ENCODE measurements at regions not wholly inside any gene's neighbourhood (a gene's known extent, or its start where the extent isn't known, plus 50 kb on each side); places are given as distances from the start of the nearest gene placed in this dataset.
"Not testable (repeated sequence)": the region's sequence is repeated elsewhere in the genome, so short reads cannot be mapped to it uniquely, and the experiment has no call there.

DNA sequence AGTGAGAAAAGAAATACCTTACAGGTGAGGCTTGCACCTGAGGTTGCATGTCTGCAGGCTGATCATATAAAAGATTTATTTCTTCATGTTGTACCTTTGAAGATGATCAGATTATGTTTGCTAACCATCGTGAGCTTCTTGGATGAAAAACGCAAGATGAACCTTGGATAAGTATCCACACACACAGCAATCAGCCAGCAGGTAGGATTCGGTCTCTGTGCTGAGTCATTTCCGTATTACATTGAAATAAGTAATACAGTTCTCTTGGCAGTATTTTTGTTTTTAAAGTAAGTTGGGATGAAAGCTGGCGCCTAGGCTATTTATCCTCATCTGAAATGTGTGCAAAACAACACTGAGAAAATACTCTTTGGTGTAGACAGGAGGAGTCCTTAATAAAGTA is 109.0 kb upstream of the PRKCQ start:
- H3K4me2 ChIP-seq (ENCODE audit: insufficient read depth, low read length): no peak overlapping the region
- no peaks in the 10 kb centered on the region for H3K27me3 ChIP-seq (ENCODE audit: insufficient read depth, low read length)
- H2AFZ ChIP-seq (ENCODE audit: low read length): no peak overlapping the region
- no peak for DNase-seq (ENCODE audit: insufficient read length, low spot score, missing footprints)
- H3K36me3 ChIP-seq (ENCODE audit: insufficient read depth, low read length): no peaks in the 10 kb centered on the region
- no peaks in the 10 kb centered on the region for H3K9me3 ChIP-seq (ENCODE audit: low read depth, low read length)
- TF ChIP-seq CTCF (IDR thresholded peaks at IDR 0.05; ENCODE audit: extremely low read depth, low read depth, low read length): no peak
- H3K4me1 ChIP-seq (ENCODE audit: insufficient read depth, low read length): no peaks in the 10 kb centered on the region
- H3K79me2 ChIP-seq (ENCODE audit: insufficient read depth, low read length): no peaks in the 10 kb centered on the region
- H3K4me3 ChIP-seq (ENCODE audit: insufficient read depth, low read length): no peak overlapping the region
- no peaks in the 10 kb centered on the region for H4K20me1 ChIP-seq (ENCODE audit: insufficient read depth, low read length)
- no peak overlapping the region for H3K27ac ChIP-seq (ENCODE audit: low read depth, low read length)

DNA sequence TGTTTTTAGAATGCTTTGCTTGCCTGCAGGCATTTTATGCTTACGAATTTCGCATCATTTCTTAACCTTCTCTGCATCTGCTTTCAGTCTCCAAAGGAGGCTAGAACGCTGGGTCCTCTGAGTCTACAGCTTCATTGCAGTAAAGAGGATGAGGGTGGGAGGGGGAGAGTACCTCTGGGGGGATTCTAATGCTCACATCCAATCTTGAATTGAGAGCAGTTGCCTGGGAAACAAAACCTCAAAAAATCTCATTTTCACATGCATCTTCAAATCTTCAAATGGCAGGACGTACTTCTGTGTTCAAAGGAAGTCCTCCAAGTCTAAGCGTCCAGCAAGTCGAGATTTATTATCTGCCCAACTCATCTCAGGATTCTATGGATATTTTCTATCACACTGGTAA is 100.7 kb upstream of the PRKCQ start:
- Histone ChIP-seq H3K36me3 (ENCODE audit: insufficient read depth, low read length) (no peaks in the 10 kb centered on the region), H3K4me2 (ENCODE audit: insufficient read depth, low read length) (no peak overlapping the region), H3K9me3 (ENCODE audit: low read depth, low read length) (no peaks in the 10 kb centered on the region), H4K20me1 (ENCODE audit: insufficient read depth, low read length) (no peaks in the 10 kb centered on the region), H2AFZ (ENCODE audit: low read length) (no peak overlapping the region), H3K4me3 (ENCODE audit: insufficient read depth, low read length) (no peak overlapping the region), H3K4me1 (ENCODE audit: insufficient read depth, low read length) (no peaks in the 10 kb centered on the region), H3K27ac (ENCODE audit: low read depth, low read length) (no peak overlapping the region), H3K79me2 (ENCODE audit: insufficient read depth, low read length) (no peaks in the 10 kb centered on the region), H3K27me3 (ENCODE audit: insufficient read depth, low read length) (no peaks in the 10 kb centered on the region)
- no peak for DNase-seq (ENCODE audit: insufficient read length, low spot score, missing footprints)
- no peak for TF ChIP-seq CTCF (IDR thresholded peaks at IDR 0.05; ENCODE audit: extremely low read depth, low read depth, low read length)

GRCh38 chr10:6678956-6679355 is 98.9 kb upstream of the PRKCQ start:
- Histone ChIP-seq H3K4me3 (ENCODE audit: insufficient read depth, low read length) (no peak overlapping the region), H2AFZ (ENCODE audit: low read length) (no peak overlapping the region), H4K20me1 (ENCODE audit: insufficient read depth, low read length) (no peaks in the 10 kb centered on the region), H3K79me2 (ENCODE audit: insufficient read depth, low read length) (no peaks in the 10 kb centered on the region), H3K4me2 (ENCODE audit: insufficient read depth, low read length) (no peak overlapping the region), H3K4me1 (ENCODE audit: insufficient read depth, low read length) (no peaks in the 10 kb centered on the region), H3K27ac (ENCODE audit: low read depth, low read length) (no peak overlapping the region), H3K27me3 (ENCODE audit: insufficient read depth, low read length) (no peaks in the 10 kb centered on the region), H3K9me3 (ENCODE audit: low read depth, low read length) (no peaks in the 10 kb centered on the region), H3K36me3 (ENCODE audit: insufficient read depth, low read length) (no peaks in the 10 kb centered on the region)
- TF ChIP-seq CTCF (IDR thresholded peaks at IDR 0.05; ENCODE audit: extremely low read depth, low read depth, low read length): no peak
- no peak for DNase-seq (ENCODE audit: insufficient read length, low spot score, missing footprints)

- Histone ChIP-seq H4K20me1 (ENCODE audit: insufficient read depth, low read length) (no peaks in the 10 kb centered on the region), H3K79me2 (ENCODE audit: insufficient read depth, low read length) (no peaks in the 10 kb centered on the region), H2AFZ (ENCODE audit: low read length) (peak overlapping the region; percentile 25), H3K36me3 (ENCODE audit: insufficient read depth, low read length) (no peaks in the 10 kb centered on the region), H3K27me3 (ENCODE audit: insufficient read depth, low read length) (no peaks in the 10 kb centered on the region), H3K4me2 (ENCODE audit: insufficient read depth, low read length) (no peak overlapping the region), H3K4me3 (ENCODE audit: insufficient read depth, low read length) (no peak overlapping the region), H3K9me3 (ENCODE audit: low read depth, low read length) (no peaks in the 10 kb centered on the region), H3K27ac (ENCODE audit: low read depth, low read length) (no peak overlapping the region), H3K4me1 (ENCODE audit: insufficient read depth, low read length) (no peaks in the 10 kb centered on the region)
- TF ChIP-seq CTCF (IDR thresholded peaks at IDR 0.05; ENCODE audit: extremely low read depth, low read depth, low read length): peak; percentile 66
- no peak for DNase-seq (ENCODE audit: insufficient read length, low spot score, missing footprints)
Observed at GRCh38 chr10:6678211-6678803, 98.2 kb upstream of the PRKCQ start.

GRCh38 chr10:6677129-6677528 is 97.1 kb upstream of the PRKCQ start:
- not testable (repeated sequence) for H3K79me2 ChIP-seq (ENCODE audit: insufficient read depth, low read length); H3K9me3 ChIP-seq (ENCODE audit: low read depth, low read length); H3K4me3 ChIP-seq (ENCODE audit: insufficient read depth, low read length); H3K4me1 ChIP-seq (ENCODE audit: insufficient read depth, low read length); H4K20me1 ChIP-seq (ENCODE audit: insufficient read depth, low read length); H2AFZ ChIP-seq (ENCODE audit: low read length); DNase-seq (ENCODE audit: insufficient read length, low spot score, missing footprints); H3K27ac ChIP-seq (ENCODE audit: low read depth, low read length); H3K4me2 ChIP-seq (ENCODE audit: insufficient read depth, low read length); H3K36me3 ChIP-seq (ENCODE audit: insufficient read depth, low read length); H3K27me3 ChIP-seq (ENCODE audit: insufficient read depth, low read length)

All from osteoblast (primary cell).